ENCODE measurements at regions not wholly inside any gene's neighbourhood (a gene's known extent, or its start where the extent isn't known, plus 50 kb on each side); places are given as distances from the start of the nearest gene placed in this dataset.
A peak's percentile ranks its signal among the peaks of the same experiment; 100 is the strongest.
"Not testable (repeated sequence)": the region's sequence is repeated elsewhere in the genome, so short reads cannot be mapped to it uniquely, and the experiment has no call there.

- FAIRE-seq (no peak), DNase-seq (ENCODE audit: insufficient read length) (no peak)
- TF ChIP-seq TAF1 (IDR thresholded peaks at IDR 0.05; ENCODE audit: borderline replicate concordance, low read depth, low read length): no peak
- no peak for TF ChIP-seq POLR2AphosphoS5 (IDR thresholded peaks at IDR 0.05; ENCODE audit: low read depth, low read length)
- TF ChIP-seq POLR2A (IDR thresholded peaks at IDR 0.05; ENCODE audit: low read depth, low read length): no peak
These were observed 221.3 kb downstream of the NPR3 start for GRCh38 chr5:32932241-32932935.

GRCh38 chr5:32933692-32934091, 222.6 kb downstream of the NPR3 start:
- FAIRE-seq (no peak), DNase-seq (ENCODE audit: insufficient read length) (no peak)
- no peak for TF ChIP-seq POLR2A (IDR thresholded peaks at IDR 0.05; ENCODE audit: low read depth, low read length)
- TF ChIP-seq TAF1 (IDR thresholded peaks at IDR 0.05; ENCODE audit: borderline replicate concordance, low read depth, low read length): no peak
- TF ChIP-seq POLR2AphosphoS5 (IDR thresholded peaks at IDR 0.05; ENCODE audit: low read depth, low read length): no peak

GRCh38 chr5:32934529-32934928, 223.4 kb downstream of the NPR3 start:
- FAIRE-seq: no peak
- DNase-seq (ENCODE audit: insufficient read length): no peak
- TF ChIP-seq POLR2A (IDR thresholded peaks at IDR 0.05; ENCODE audit: low read depth, low read length) (no peak), POLR2AphosphoS5 (IDR thresholded peaks at IDR 0.05; ENCODE audit: low read depth, low read length) (no peak), TAF1 (IDR thresholded peaks at IDR 0.05; ENCODE audit: borderline replicate concordance, low read depth, low read length) (no peak)

GRCh38 chr5:32935283-32935682, 224.2 kb downstream of the NPR3 start:
- TF ChIP-seq POLR2A (IDR thresholded peaks at IDR 0.05; ENCODE audit: low read depth, low read length): no peak
- no peak for TF ChIP-seq TAF1 (IDR thresholded peaks at IDR 0.05; ENCODE audit: borderline replicate concordance, low read depth, low read length)
- TF ChIP-seq POLR2AphosphoS5 (IDR thresholded peaks at IDR 0.05; ENCODE audit: low read depth, low read length): no peak
- FAIRE-seq (no peak), DNase-seq (ENCODE audit: insufficient read length) (no peak)

- FAIRE-seq: no peak
- TF ChIP-seq POLR2A (IDR thresholded peaks at IDR 0.05; ENCODE audit: low read depth, low read length) (no peak), TAF1 (IDR thresholded peaks at IDR 0.05; ENCODE audit: borderline replicate concordance, low read depth, low read length) (no peak), POLR2AphosphoS5 (IDR thresholded peaks at IDR 0.05; ENCODE audit: low read depth, low read length) (no peak)
- no peak for DNase-seq (ENCODE audit: insufficient read length)
These were observed 225.2 kb downstream of the NPR3 start for GRCh38 chr5:32936329-32936728.

GRCh38 chr5:32942225-32942989, 231.3 kb downstream of the NPR3 start:
- TF ChIP-seq POLR2A (IDR thresholded peaks at IDR 0.05; ENCODE audit: low read depth, low read length) (no peak), POLR2AphosphoS5 (IDR thresholded peaks at IDR 0.05; ENCODE audit: low read depth, low read length) (no peak), TAF1 (IDR thresholded peaks at IDR 0.05; ENCODE audit: borderline replicate concordance, low read depth, low read length) (no peak)
- FAIRE-seq: peak; percentile 24
- no peak for DNase-seq (ENCODE audit: insufficient read length)

GRCh38 chr5:32949286-32949970, 238.3 kb downstream of the NPR3 start:
- no peak for DNase-seq (ENCODE audit: insufficient read length)
- no peak for FAIRE-seq
- TF ChIP-seq POLR2AphosphoS5 (IDR thresholded peaks at IDR 0.05; ENCODE audit: low read depth, low read length) (no peak), TAF1 (IDR thresholded peaks at IDR 0.05; ENCODE audit: borderline replicate concordance, low read depth, low read length) (no peak), POLR2A (IDR thresholded peaks at IDR 0.05; ENCODE audit: low read depth, low read length) (no peak)

GRCh38 chr5:32951003-32951402, 239.9 kb downstream of the NPR3 start:
- TF ChIP-seq POLR2A (IDR thresholded peaks at IDR 0.05; ENCODE audit: low read depth, low read length) (no peak), POLR2AphosphoS5 (IDR thresholded peaks at IDR 0.05; ENCODE audit: low read depth, low read length) (no peak), TAF1 (IDR thresholded peaks at IDR 0.05; ENCODE audit: borderline replicate concordance, low read depth, low read length) (no peak)
- no peak for FAIRE-seq
- no peak for DNase-seq (ENCODE audit: insufficient read length)

- FAIRE-seq (no peak), DNase-seq (ENCODE audit: insufficient read length) (no peak)
- TF ChIP-seq POLR2AphosphoS5 (IDR thresholded peaks at IDR 0.05; ENCODE audit: low read depth, low read length) (no peak), POLR2A (IDR thresholded peaks at IDR 0.05; ENCODE audit: low read depth, low read length) (no peak), TAF1 (IDR thresholded peaks at IDR 0.05; ENCODE audit: borderline replicate concordance, low read depth, low read length) (no peak)
These were observed 240.8 kb downstream of the NPR3 start for GRCh38 chr5:32951878-32952277.

- not testable (repeated sequence) for DNase-seq (ENCODE audit: insufficient read length); FAIRE-seq
These were observed 241.3 kb downstream of the NPR3 start for GRCh38 chr5:32952421-32952820.

- DNase-seq (ENCODE audit: insufficient read length) (no peak), FAIRE-seq (no peak)
These were observed 242.6 kb downstream of the NPR3 start for GRCh38 chr5:32953694-32954093.

More at GRCh38 chr5:32953694-32954093, 242.6 kb downstream of the NPR3 start:
- TF ChIP-seq TAF1 (IDR thresholded peaks at IDR 0.05; ENCODE audit: borderline replicate concordance, low read depth, low read length): no peak
- no peak for TF ChIP-seq POLR2AphosphoS5 (IDR thresholded peaks at IDR 0.05; ENCODE audit: low read depth, low read length)
- TF ChIP-seq POLR2A (IDR thresholded peaks at IDR 0.05; ENCODE audit: low read depth, low read length): no peak
